LNCAP (cell line): ENCODE measurements at regions not wholly inside any gene's neighbourhood (a gene's known extent, or its start where the extent isn't known, plus 50 kb on each side); places are given as distances from the start of the nearest gene placed in this dataset.

ENCODE experiments used
- TF ChIP-seq, protein P1 (sequence below): fragments of 450-650 bp; IDR thresholded peaks from 2 replicates; pipeline ENCODE4 v1.5.1; 2017; ENCODE audit warnings: mild to moderate bottlenecking

DNA sequence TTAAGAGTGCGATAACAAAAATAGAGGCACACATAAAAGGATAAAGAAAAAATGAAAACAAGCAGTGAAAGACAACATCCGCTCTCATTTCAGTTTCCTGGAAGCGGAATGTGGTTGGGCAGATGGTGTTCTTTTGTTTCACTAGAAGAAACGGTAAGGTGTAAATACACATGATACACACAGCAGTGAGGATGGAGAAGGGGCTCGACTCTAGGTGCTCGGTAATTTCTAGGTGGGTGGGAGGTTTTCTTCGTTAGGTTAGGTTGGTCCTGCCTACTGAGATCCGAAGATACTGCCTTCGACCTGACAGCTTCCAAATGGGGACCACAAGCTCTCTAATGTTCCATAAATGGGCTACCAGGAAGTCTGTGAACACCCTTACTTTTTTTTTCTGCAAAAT lies 1082.5 kb downstream of the BCL11B start:
- TF ChIP-seq, protein P1, sequence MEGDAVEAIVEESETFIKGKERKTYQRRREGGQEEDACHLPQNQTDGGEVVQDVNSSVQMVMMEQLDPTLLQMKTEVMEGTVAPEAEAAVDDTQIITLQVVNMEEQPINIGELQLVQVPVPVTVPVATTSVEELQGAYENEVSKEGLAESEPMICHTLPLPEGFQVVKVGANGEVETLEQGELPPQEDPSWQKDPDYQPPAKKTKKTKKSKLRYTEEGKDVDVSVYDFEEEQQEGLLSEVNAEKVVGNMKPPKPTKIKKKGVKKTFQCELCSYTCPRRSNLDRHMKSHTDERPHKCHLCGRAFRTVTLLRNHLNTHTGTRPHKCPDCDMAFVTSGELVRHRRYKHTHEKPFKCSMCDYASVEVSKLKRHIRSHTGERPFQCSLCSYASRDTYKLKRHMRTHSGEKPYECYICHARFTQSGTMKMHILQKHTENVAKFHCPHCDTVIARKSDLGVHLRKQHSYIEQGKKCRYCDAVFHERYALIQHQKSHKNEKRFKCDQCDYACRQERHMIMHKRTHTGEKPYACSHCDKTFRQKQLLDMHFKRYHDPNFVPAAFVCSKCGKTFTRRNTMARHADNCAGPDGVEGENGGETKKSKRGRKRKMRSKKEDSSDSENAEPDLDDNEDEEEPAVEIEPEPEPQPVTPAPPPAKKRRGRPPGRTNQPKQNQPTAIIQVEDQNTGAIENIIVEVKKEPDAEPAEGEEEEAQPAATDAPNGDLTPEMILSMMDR, result no peak

DNA sequence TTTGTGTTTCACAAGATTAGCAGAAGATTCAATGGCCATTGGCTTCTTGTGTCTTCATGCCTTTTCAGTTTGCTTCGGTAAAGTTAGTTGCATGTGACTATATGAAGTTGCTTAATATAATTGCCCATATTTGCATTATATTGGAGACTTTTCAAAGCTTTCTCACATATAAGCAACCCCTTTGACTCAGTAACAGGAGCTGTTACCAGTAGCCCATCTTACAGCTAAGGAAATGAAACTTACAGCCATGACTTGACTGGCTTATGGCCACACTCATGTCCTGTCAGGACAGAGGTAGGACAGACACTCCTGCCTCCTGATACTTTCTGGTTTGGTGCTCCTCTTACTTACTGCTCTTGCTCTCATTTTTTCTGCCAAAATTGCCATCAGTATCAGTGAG lies 1082.1 kb downstream of the BCL11B start:
- TF ChIP-seq, protein P1, result no peak

DNA sequence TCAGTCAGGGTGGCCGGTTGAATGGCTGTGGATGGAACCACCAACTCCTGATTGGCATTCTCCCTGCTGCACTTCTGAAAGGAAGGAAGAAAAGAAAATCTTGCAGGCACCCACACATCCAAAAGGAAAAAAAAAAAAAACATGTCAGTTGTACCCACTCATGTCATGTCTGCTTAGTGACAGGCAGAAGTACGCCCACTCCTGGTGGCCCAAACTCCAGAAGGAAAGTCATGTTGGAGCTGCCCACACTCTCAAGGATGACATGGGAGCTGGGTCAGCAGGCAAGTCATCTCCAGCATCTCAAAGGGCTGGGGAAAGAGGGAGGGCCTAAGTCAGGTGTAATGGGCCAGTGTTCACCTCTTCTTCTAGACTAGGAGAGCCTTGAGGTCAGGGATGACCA lies 1079.1 kb downstream of the BCL11B start:
- TF ChIP-seq, protein P1, result no peak

DNA sequence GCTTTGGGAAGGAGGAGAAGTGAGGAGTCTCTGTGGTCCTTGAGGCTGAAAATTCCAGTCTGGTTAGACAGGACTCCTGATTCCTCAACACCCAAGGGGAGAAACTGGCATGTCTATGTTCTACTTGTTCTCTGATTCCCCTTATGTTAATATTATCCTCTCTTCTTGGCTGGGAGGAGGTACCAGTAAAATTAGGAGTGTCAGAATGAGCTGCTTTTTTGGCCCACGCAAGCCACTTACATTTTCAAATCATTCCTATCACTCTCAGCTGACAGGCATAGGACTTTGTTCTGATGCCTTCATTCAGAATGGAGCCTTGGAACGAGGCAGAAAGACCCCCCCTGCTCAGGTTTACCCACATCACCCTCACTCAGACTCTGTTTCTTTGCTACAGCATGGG lies 1077.2 kb downstream of the BCL11B start:
- TF ChIP-seq, protein P1, result no peak

DNA sequence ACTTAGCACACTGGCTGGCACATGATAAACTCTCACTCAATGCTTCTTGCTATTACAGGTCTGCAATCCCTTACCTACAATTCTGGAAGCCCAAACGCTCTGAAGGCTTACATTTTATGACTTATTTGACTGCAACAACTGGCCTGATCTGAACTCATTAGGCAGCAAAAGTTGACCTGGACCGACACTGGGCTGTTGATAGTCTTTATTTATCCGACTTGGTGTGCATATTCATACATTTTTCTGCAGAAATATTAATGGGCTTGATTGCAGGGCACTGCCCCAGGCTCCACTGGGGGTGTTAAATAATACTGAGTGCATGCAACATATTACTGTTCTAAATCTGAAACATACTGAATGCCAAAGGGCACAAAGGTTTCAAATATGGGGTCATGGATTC lies 1076.7 kb downstream of the BCL11B start:
- TF ChIP-seq, protein P1, result no peak

DNA sequence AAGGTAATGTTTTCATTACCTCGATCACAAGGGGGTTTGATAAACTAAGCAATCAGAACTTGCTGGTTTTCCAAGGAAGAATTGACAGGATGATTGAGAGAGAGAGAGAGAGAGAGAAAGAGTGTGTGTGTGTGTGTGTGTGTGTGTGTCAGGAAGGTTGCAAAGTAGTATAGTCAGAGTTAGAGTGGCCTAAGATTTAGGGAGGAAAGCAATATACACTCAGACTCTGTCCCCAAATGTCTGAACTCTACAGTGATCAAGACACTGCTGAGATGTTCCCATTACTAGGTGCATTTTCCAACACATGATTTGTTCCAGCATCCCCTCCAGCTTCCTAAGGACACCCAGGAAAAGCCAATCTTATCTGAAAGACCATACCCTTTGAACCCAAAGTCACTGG lies 1074.1 kb downstream of the BCL11B start:
- TF ChIP-seq, protein P1, result no peak

DNA sequence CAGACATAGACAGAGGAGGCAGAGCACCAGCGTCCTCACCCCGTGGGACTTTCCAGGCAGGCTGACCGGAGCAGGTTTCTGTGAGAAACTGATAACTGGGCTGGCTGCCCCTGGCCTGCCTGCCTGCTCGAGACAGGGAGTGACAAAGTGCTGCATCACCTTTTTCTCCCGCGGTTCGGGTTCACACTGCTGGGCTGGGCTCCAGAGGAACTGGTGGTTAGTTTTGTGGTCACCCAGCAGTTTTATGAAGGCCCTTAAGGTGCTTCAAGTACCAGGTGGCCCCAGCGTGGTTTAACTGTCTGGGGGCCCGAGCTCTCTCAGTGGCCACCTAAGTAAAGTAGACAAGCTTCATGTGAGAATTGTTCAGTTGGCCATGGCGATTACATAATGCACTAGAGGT lies 1073.6 kb downstream of the BCL11B start:
- TF ChIP-seq, protein P1, result no peak

DNA sequence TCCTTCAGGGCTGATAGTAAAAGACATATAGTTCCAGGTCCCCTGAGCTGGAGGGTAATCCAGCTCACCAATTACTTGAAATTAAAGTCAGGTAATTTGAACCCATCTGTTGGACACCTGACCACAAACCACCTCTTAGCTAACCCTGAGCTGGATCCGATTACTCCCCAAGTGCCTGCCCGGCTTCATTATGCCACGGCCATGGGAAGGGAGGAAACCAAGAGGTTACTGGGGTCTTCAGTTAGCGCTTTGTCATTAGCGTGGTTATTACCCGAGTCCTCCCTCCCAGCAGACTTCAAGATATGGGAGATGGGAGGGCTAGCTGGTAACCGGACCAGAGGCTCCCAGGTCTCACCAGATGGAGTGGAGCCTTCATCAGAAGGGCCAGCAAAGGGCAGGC lies 1071.4 kb downstream of the BCL11B start:
- TF ChIP-seq, protein P1, result no peak
